K562 (cell line): ENCODE measurements at regions not wholly inside any gene's neighbourhood (a gene's known extent, or its start where the extent isn't known, plus 50 kb on each side); places are given as distances from the start of the nearest gene placed in this dataset.

Source experiments
- ATAC-seq: fragments of 200-7000 bp; cut with Tn5 transposase; 3 replicates; pipeline ENCODE4 v1.9.1; 2020; ENCODE audit warnings: moderate library complexity
- BruUV-seq: library from RNA; stranded (reverse); fragments of 400-500 nt; replicated peaks from 2 replicates; lab custom pipeline; 2021; lab: Mats Ljungman, UMichigan
- CTCF ChIA-PET: fragments of 300-600 bp; formaldehyde crosslinking; extraction: SDS; loops from one replicate; lab custom pipeline; 2021; ENCODE audit warnings: low intra/inter-chr PET ratio; lab: Yijun Ruan, JAX
- POLR2A ChIA-PET: fragments of 300-600, 350-650 bp; sonication (Branson Sonifier 250); formaldehyde crosslinking; extraction: SDS; loops from one replicate; lab custom pipeline; 2021; ENCODE audit warnings: antibody characterized with exemption, inconsistent platforms; lab: Yijun Ruan, JAX
- DNase-seq, 4 experiments: peaks; one replicate each; pipeline versions ENCODE4 v3.0.0 to v3.0.0-alpha.2; 2011 to 2018; ENCODE audit warnings: low spot score in 3 of 4, mixed read lengths in 3 of 4; ENCODE audit errors: extremely low read depth in 1 of 4
- FAIRE-seq: peaks from 2 replicates; lab custom pipeline; 2011; peaks lifted over from hg19 to GRCh38; lab: Jason Lieb, UNC
- H2AFZ ChIP-seq: 2 replicates; pipeline ENCODE4 v1.6.0; 2011; ENCODE audit warnings: low read depth, low read length, control low read depth, inconsistent platforms
- H3K27ac ChIP-seq: fragments of 200-600 bp; 3 replicates; pipeline ENCODE4 v1.8.0; 2011; ENCODE audit warnings: low read depth, mild to moderate bottlenecking, control low read depth, inconsistent platforms, low read length, moderate library complexity, mixed read lengths; ENCODE audit errors: extremely low read depth
- H3K27me3 ChIP-seq, 2 experiments: fragments of 300-600 bp in 1 of 2; 2 replicates in 1 of 2; 3 replicates in 1 of 2; pipeline versions ENCODE4 v1.6.0 to v1.8.0; 2011; ENCODE audit warnings: inconsistent platforms in 2 of 2, low read length in 2 of 2, mild to moderate bottlenecking in 1 of 2, mixed read lengths in 1 of 2, moderate library complexity in 1 of 2; ENCODE audit not compliant: control insufficient read depth in 2 of 2, insufficient read depth in 2 of 2
- H3K36me3 ChIP-seq: fragments of 300-600 bp; 3 replicates; pipeline ENCODE4 v1.8.0; 2011; ENCODE audit warnings: mild to moderate bottlenecking, low read length, inconsistent platforms; ENCODE audit not compliant: control insufficient read depth, insufficient read depth
- H3K4me1 ChIP-seq, 2 experiments: fragments of 200-600 bp in 1 of 2; replicated peaks in 1 of 2; 2 replicates in 1 of 2; 3 replicates in 1 of 2; pipeline versions ENCODE4 v1.5.1 to v1.8.0; 2011; ENCODE audit warnings: inconsistent platforms in 2 of 2, low read length in 2 of 2, mild to moderate bottlenecking in 1 of 2, mixed read lengths in 1 of 2, moderate library complexity in 1 of 2; ENCODE audit not compliant: control insufficient read depth in 2 of 2, insufficient read depth in 2 of 2
- H3K4me2 ChIP-seq: 2 replicates; pipeline ENCODE4 v1.6.1; 2011; ENCODE audit warnings: low read length, control low read depth, inconsistent platforms, mixed read lengths; ENCODE audit not compliant: insufficient read depth
- H3K4me3 ChIP-seq: fragments of 200-600 bp; sonication (generic), shearing (Covaris generic); 2 replicates; pipeline ENCODE4 v1.5.1; 2016; ENCODE audit warnings: control low read depth, inconsistent platforms
- H3K79me2 ChIP-seq: fragments of 200-600 bp; 3 replicates; pipeline ENCODE4 v1.8.0; 2011; ENCODE audit warnings: low read length, inconsistent platforms; ENCODE audit not compliant: control insufficient read depth, insufficient read depth
- H3K9ac ChIP-seq, 2 experiments: 2 replicates each; pipeline versions ENCODE4 v1.6.0 to v1.6.1; 2011; ENCODE audit warnings: low read depth in 2 of 2, low read length in 2 of 2, control low read depth in 1 of 2, inconsistent platforms in 1 of 2, mild to moderate bottlenecking in 1 of 2, mixed read lengths in 1 of 2; ENCODE audit not compliant: insufficient read depth in 1 of 2
- H3K9me1 ChIP-seq: one replicate; pipeline ENCODE4 v1.6.0; 2011; ENCODE audit warnings: inconsistent platforms, mild to moderate bottlenecking, low read length, moderate library complexity; ENCODE audit not compliant: control insufficient read depth, insufficient read depth
- H3K9me3 ChIP-seq: replicated peaks from 2 replicates; pipeline ENCODE4 v1.5.1; 2011; ENCODE audit warnings: low read depth, low read length, inconsistent platforms; ENCODE audit not compliant: control insufficient read depth, insufficient read depth
- H4K20me1 ChIP-seq: replicated peaks from 2 replicates; pipeline ENCODE4 v1.6.1; 2011; ENCODE audit warnings: low read length, inconsistent platforms, mixed read lengths; ENCODE audit not compliant: control insufficient read depth, insufficient read depth
- ATF7 ChIP-seq: fragments of 450-650 bp; IDR thresholded peaks from 2 replicates; pipeline ENCODE4 v1.7.1; 2014; ENCODE audit warnings: mild to moderate bottlenecking, moderate library complexity
- CBX3 ChIP-seq, 2 experiments: IDR thresholded peaks; 1 replicate in 1 of 2; 2 replicates in 1 of 2; pipeline ENCODE4 v1.6.1; 2012; ENCODE audit warnings: inconsistent platforms in 2 of 2, low read length in 2 of 2, borderline replicate concordance in 1 of 2, control low read depth in 1 of 2
- EWSR1 ChIP-seq: fragments of 450-650 bp; IDR thresholded peaks from 2 replicates; pipeline ENCODE4 v1.6.1; 2018; ENCODE audit warnings: borderline replicate concordance, mild to moderate bottlenecking, low read depth, moderate library complexity; ENCODE audit not compliant: partially characterized antibody
- L3MBTL2 ChIP-seq: fragments of 450-650 bp; IDR thresholded peaks from 2 replicates; pipeline ENCODE4 v1.6.1; 2016; ENCODE audit warnings: mild to moderate bottlenecking, moderate library complexity
- MAFK ChIP-seq: IDR thresholded peaks from 2 replicates; pipeline ENCODE4 v1.6.1; 2011; ENCODE audit warnings: low read length, improper control_type of control experiment
- NELFE ChIP-seq: IDR thresholded peaks from 2 replicates; pipeline ENCODE4 v1.6.1; 2011; ENCODE audit warnings: mild to moderate bottlenecking; ENCODE audit not compliant: insufficient read depth, insufficient read length
- OTX1 ChIP-seq: fragments of 450-650 bp; formaldehyde crosslinking; IDR thresholded peaks from 2 replicates; pipeline ENCODE4 v1.4.0; 2022; ENCODE audit warnings: mild to moderate bottlenecking
- PHTF2 ChIP-seq: fragments of 250-450 bp; sonication (Bioruptor Pico); IDR thresholded peaks from 2 replicates; pipeline ENCODE4 v1.5.0; 2021; ENCODE audit warnings: mild to moderate bottlenecking
- SRF ChIP-seq, 2 experiments: fragments of 250-450, 450-650 bp in 1 of 2; sonication (Bioruptor Pico) in 1 of 2; sonication (generic) in 1 of 2; formaldehyde crosslinking; IDR thresholded peaks; 2 replicates each; pipeline versions ENCODE4 v1.5.0 to v1.5.1; 2020 to 2022; ENCODE audit warnings: mild to moderate bottlenecking in 1 of 2, missing genetic modification reagents in 1 of 2
- SRSF9 ChIP-seq: fragments of 200-400 bp; formaldehyde crosslinking; IDR thresholded peaks from 2 replicates; pipeline ENCODE4 v1.6.1; 2017; ENCODE audit warnings: low read depth, low read length, borderline replicate concordance
- ZNF445 ChIP-seq: fragments of 250-450 bp; sonication (Bioruptor Pico); IDR thresholded peaks from 2 replicates; pipeline ENCODE4 v1.4.0; 2020; ENCODE audit warnings: low read depth, mild to moderate bottlenecking, moderate library complexity
- ZNF586 ChIP-seq: fragments of 450-650 bp; formaldehyde crosslinking; conservative IDR thresholded peaks from 2 replicates; pipeline ENCODE4 v1.4.0; 2020; ENCODE audit warnings: mild to moderate bottlenecking, moderate library complexity
- ZSCAN32 ChIP-seq: fragments of 450-650 bp; formaldehyde crosslinking; IDR thresholded peaks from 2 replicates; pipeline ENCODE4 v1.4.0; 2020; ENCODE audit warnings: mild to moderate bottlenecking, moderate library complexity
- WGBS: fragments of 100-300 bp; shearing (Covaris generic); methylation state at CpG from one replicate; pipeline ENCODE4 v1.1.6; 2016; ENCODE audit warnings: low coverage, mixed read lengths; ENCODE audit not compliant: insufficient coverage; ENCODE audit errors: missing lambda C conversion rate; 5-methylcytosine and 5-hydroxymethylcytosine counted together
- in situ Hi-C: fragments of 300-500 bp; cut with MboI; formaldehyde crosslinking; loops from 4 replicates; pipeline ENCODE4 v1.15.0; 2018; ENCODE audit warnings: inconsistent platforms, mixed read lengths
- intact Hi-C: fragments of 100-400 bp; cut with micrococcal nuclease; formaldehyde crosslinking; loops from 2 replicates; pipeline ENCODE4 v1.14.2; 2022
- TF ChIP-seq, protein P1 (sequence below): fragments of 250-450 bp; sonication (Bioruptor Pico); IDR thresholded peaks from 2 replicates; pipeline ENCODE4 v1.5.0; 2021; ENCODE audit warnings: mild to moderate bottlenecking, moderate library complexity
- TF ChIP-seq, protein P2 (sequence below): fragments of 250-450 bp; sonication (Bioruptor Pico); IDR thresholded peaks from 2 replicates; pipeline ENCODE4 v1.6.1; 2021; ENCODE audit warnings: mild to moderate bottlenecking
- TF ChIP-seq, protein P3 (sequence below): fragments of 250-450 bp; sonication (Bioruptor Pico); IDR thresholded peaks from 2 replicates; pipeline ENCODE4 v1.4.0; 2020; ENCODE audit warnings: borderline replicate concordance
- TF ChIP-seq, protein P4 (sequence below): fragments of 250-450 bp; sonication (Bioruptor Pico); IDR thresholded peaks from 2 replicates; pipeline ENCODE4 v1.5.0; 2020; ENCODE audit warnings: mild to moderate bottlenecking

DNA sequence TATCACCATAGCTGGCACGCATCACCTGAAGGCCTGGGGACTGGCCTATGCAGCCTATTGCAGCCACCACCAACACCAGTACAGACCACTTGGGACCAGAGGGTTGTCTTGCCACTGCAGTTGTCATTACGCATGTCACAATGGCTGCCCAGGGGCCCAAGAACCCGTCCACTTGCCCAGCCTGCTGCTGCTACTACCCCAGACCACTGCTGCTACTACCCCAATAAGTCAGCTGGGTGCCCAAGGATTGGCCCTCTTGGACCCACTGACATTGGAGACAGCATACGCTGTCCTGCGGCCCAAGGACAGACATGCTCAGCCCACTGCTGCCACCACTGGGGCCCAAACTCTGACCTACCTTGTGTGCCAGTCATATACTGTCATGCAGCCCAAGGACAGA is 102.7 kb upstream of the OR9Q1 start:
- Histone ChIP-seq H3K9me1 (no peaks in the 10 kb centered on the region), H3K4me3 (no peak overlapping the region), H3K36me3 (no peaks in the 10 kb centered on the region), H3K4me2 (no peak overlapping the region), H4K20me1 (no peaks in the 10 kb centered on the region), H3K27me3 (peaks cover 0 to 11% of the 10 kb centered on the region in 2 experiments; a peak in 2 of 5 replicates), H2AFZ (no peak overlapping the region), H3K27ac (no peak overlapping the region), H3K9me3 (no peaks in the 10 kb centered on the region), H3K4me1 (no peaks in the 10 kb centered on the region), H3K9ac (no peak overlapping the region), H3K79me2 (no peaks in the 10 kb centered on the region)
- DNase-seq, result no peak
- TF ChIP-seq PHTF2 (CRISPR knock-in tag) (no peak), ATF7 (no peak), L3MBTL2 (no peak), OTX1 (CRISPR knock-in tag) (no peak), SRSF9 (no peak), ZNF445 (CRISPR knock-in tag) (no peak), SRF (CRISPR knock-in tag; IDR thresholded peaks at IDR 0.05) (no peak), ZNF586 (CRISPR knock-in tag) (no peak), NELFE (no peak), MAFK (no peak), EWSR1 (no peak), ZSCAN32 (CRISPR knock-in tag) (no peak), CBX3 (IDR thresholded peaks at IDR 0.05; ENCODE audit: borderline replicate concordance in 1 of 2, low read length in 2 of 2) (no peak)
- TF ChIP-seq, protein P1, sequence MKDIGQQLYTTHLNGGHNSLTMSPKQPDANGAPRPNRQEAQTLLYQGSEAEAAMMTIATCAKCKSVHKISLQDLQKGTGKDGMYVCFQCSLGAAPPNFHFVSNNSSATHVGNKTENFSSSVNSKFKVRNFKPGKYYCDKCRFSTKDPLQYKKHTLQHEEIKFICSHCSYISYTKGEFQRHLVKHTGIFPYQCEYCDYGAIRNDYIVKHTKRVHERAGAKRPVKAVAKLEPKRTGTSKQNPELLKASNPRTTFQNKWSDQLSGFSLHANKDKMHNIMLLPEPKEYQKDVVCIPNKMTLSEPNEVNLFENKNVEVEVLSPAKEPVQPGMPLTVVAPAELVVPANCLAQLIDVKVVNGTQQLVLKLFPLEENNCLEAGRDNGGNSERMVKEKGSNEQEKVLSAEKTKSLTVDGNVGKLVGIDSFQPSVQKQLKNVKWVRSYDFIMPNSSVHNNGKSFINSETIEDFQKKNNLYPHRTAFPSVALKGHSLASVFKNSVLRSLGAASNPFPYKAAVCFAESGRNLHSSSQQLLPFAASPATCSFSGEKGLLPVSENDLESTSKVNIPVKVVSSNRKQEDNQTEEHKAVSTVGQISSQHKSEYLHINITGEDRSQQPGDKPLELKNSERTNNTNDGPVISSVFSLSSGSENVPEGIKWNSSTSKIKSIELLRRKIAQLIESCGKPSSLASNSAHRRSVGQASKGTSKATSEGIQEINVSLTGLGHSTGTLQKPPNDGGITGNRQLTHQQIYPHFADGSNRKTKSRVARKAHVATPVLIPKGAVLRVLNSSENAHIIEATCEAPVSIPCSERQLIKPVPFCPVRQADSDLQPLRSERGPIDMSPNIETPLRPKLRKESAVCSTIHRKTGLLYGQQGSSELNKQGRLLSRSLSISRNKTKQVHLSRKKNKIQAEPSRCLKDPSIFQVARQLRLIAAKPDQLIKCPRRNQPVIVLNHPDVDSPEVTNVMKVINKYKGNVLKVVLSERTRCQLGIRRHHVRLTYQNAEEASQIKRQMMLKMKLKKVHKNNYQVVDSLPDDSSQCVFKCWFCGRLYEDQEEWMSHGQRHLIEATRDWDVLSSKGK (CRISPR knock-in tag), result no peak
- TF ChIP-seq, protein P2, sequence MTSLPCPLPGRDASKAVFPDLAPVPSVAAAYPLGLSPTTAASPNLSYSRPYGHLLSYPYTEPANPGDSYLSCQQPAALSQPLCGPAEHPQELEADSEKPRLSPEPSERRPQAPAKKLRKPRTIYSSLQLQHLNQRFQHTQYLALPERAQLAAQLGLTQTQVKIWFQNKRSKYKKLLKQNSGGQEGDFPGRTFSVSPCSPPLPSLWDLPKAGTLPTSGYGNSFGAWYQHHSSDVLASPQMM (CRISPR knock-in tag), result no peak
- TF ChIP-seq, protein P3, sequence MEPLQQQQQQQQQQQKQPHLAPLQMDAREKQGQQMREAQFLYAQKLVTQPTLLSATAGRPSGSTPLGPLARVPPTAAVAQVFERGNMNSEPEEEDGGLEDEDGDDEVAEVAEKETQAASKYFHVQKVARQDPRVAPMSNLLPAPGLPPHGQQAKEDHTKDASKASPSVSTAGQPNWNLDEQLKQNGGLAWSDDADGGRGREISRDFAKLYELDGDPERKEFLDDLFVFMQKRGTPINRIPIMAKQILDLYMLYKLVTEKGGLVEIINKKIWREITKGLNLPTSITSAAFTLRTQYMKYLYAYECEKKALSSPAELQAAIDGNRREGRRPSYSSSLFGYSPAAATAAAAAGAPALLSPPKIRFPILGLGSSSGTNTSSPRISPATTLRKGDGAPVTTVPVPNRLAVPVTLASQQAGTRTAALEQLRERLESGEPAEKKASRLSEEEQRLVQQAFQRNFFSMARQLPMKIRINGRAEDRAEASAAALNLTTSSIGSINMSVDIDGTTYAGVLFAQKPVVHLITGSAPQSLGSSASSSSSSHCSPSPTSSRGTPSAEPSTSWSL (CRISPR knock-in tag), result no peak
- TF ChIP-seq, protein P4, sequence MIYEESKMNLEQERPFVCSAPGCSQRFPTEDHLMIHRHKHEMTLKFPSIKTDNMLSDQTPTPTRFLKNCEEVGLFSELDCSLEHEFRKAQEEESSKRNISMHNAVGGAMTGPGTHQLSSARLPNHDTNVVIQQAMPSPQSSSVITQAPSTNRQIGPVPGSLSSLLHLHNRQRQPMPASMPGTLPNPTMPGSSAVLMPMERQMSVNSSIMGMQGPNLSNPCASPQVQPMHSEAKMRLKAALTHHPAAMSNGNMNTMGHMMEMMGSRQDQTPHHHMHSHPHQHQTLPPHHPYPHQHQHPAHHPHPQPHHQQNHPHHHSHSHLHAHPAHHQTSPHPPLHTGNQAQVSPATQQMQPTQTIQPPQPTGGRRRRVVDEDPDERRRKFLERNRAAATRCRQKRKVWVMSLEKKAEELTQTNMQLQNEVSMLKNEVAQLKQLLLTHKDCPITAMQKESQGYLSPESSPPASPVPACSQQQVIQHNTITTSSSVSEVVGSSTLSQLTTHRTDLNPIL (CRISPR knock-in tag), result no peak
- ChIA-PET POLR2A (no interaction called here), CTCF (no interaction called here)
- in situ Hi-C loops (no loop called here), intact Hi-C loops (no loop called here)
- BruUV-seq, result no TSS peak
- no peak for FAIRE-seq
- WGBS, result 37% methylated on average over 5 of the region's 5 CpGs
- no peak for ATAC-seq
